ENCODE measurements at regions not wholly inside any gene's neighbourhood (a gene's known extent, or its start where the extent isn't known, plus 50 kb on each side); places are given as distances from the start of the nearest gene placed in this dataset.
"Not testable (repeated sequence)": the region's sequence is repeated elsewhere in the genome, so short reads cannot be mapped to it uniquely, and the experiment has no call there.

DNA sequence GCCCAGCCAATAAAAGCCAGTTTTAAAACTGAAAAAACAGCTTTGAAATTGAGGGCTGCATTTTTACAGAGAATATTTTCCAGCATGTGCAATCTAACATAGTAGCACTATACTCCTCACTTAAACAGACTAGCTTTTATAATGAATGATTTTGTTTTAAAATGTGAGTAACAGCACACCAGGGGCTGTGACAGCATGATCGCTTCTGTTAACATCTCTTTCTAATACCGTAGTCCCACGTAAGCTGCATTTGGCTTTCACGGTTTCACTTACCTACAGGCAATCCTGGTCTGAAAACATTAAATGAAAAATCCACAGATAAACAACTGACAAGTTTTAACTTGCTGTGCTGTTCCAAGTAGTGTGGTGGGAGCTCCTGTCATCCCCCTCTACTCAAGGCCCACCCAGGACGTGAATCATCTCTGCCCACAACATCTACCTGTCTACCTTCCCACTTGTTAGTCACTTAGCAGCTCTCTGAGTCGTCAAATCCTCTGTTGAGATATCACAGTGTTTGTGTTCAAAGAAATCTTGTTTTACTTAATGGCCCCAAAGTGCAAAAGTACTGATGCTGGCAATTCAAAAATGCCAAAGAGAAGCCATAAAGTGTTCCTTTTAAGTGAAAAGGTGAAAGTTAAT, 74.0 kb upstream of the THOC3 start:
- H3K4me3 ChIP-seq (ENCODE audit: low read depth, poor library complexity, severe bottlenecking); intact Hi-C loops (cut with DNase I; ENCODE audit: low total_unique reads): not testable (repeated sequence)
- peak in 1 of 2 donors; percentile 34 for DNase-seq (ENCODE audit: low spot score in 2 of 2)
- 47 to 66% methylated on average over 6 of the region's 6 CpGs for WGBS, 2 donors

DNA sequence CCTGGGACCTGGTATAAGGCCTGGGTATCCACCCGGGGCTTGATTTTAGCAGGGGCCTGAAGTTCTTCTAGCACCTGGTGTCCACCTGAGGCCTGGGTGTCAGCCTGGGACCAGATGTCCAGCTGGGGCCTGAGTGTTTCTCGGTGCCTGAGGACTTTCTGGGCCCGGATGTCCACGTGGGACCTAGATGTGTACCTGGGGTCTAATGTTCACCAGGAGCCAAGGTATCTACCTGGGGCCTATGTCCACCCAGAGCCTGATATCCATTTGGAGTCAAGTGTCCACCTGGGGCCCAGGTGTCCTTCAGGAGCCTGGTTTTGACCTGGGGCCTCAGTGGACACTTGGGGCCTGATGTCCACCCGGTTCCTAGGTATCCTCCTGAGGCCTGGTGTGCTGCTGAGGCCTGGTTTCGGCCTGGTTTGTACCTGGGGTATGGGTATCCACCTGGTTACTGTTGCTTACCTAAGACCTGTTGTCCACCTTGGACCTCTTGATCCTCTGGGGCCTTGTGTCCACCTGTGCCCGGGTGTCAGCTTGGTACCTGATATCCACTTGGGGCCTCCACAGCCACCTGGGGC, 75.2 kb upstream of the THOC3 start:
- DNase-seq (ENCODE audit: low spot score in 2 of 2) = peak in 1 of 2 donors; percentile 82
- WGBS, 2 donors = 80 to 84% methylated on average over 6 to 7 of the region's 7 CpGs
- H3K4me3 ChIP-seq (ENCODE audit: low read depth, poor library complexity, severe bottlenecking); intact Hi-C loops (cut with DNase I; ENCODE audit: low total_unique reads): not testable (repeated sequence)

- intact Hi-C loops (cut with DNase I; ENCODE audit: low total_unique reads); H3K4me3 ChIP-seq (ENCODE audit: low read depth, poor library complexity, severe bottlenecking): not testable (repeated sequence)
- 93 to 97% methylated on average over 3 to 4 of the region's 6 CpGs for WGBS, 2 donors
- peak in 1 of 2 donors; percentile 82 for DNase-seq (ENCODE audit: low spot score in 2 of 2)
These were observed 75.9 kb upstream of the THOC3 start for GRCh38 chr5:176043986-176044385.

GRCh38 chr5:176044431-176044830, 76.3 kb upstream of the THOC3 start:
- intact Hi-C loops (cut with DNase I; ENCODE audit: low total_unique reads) = not testable (repeated sequence)
- WGBS, 2 donors = no CpG with 5 or more reads among the region's 10 CpGs

DNA sequence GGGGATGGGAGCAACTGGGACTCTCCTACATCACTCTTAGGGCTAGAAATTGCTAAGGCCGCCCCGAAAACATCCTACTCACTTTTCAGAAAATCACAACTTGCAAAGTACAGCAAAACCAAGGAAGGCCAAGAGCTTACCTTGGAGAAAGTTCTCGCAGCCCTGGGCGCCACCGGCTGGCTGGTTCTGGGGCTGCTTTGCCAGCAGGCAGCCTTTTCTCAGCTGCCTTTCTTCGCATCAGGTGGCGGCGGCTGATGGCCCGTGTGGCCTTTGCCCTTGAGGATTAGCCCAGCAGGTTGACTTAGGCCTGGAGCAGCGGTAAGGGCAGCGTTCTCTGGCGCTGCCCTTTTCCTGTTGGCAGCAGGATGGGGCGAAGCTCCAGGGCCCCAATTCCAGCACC, 77.3 kb upstream of the THOC3 start:
- WGBS, 2 donors = 100% methylated on average over 4 of the region's 13 CpGs; no CpG with 5 or more reads in 1 of the 2 donors
- intact Hi-C loops (cut with DNase I; ENCODE audit: low total_unique reads); H3K4me3 ChIP-seq (ENCODE audit: low read depth, poor library complexity, severe bottlenecking): not testable (repeated sequence)
- peak in 1 of 2 donors; percentile 23 for DNase-seq (ENCODE audit: low spot score in 2 of 2)

More at GRCh38 chr5:176044431-176044830, 76.3 kb upstream of the THOC3 start:
- peak in 1 of 2 donors; percentile 79 for DNase-seq (ENCODE audit: low spot score in 2 of 2)
- H3K4me3 ChIP-seq (ENCODE audit: low read depth, poor library complexity, severe bottlenecking) = not testable (repeated sequence)

GRCh38 chr5:176048671-176049070, 80.6 kb upstream of the THOC3 start:
- peak in 1 of 2 donors; percentile 61 for DNase-seq (ENCODE audit: low spot score in 2 of 2)
- H3K4me3 ChIP-seq (ENCODE audit: low read depth, poor library complexity, severe bottlenecking); intact Hi-C loops (cut with DNase I; ENCODE audit: low total_unique reads): not testable (repeated sequence)
- WGBS, 2 donors = 76 to 80% methylated on average over 6 of the region's 6 CpGs

GRCh38 chr5:176060472-176061268, 92.6 kb upstream of the THOC3 start:
- no CpG with 5 or more reads among the region's 65 CpGs for WGBS, 2 donors
- intact Hi-C loops (cut with DNase I; ENCODE audit: low total_unique reads); DNase-seq (ENCODE audit: low spot score in 2 of 2); H3K4me3 ChIP-seq (ENCODE audit: low read depth, poor library complexity, severe bottlenecking): not testable (repeated sequence)

GRCh38 chr5:176061269-176061622, 93.1 kb upstream of the THOC3 start:
- intact Hi-C loops (cut with DNase I; ENCODE audit: low total_unique reads); DNase-seq (ENCODE audit: low spot score in 2 of 2); H3K4me3 ChIP-seq (ENCODE audit: low read depth, poor library complexity, severe bottlenecking): not testable (repeated sequence)
- 47% methylated on average over 21 of the region's 30 CpGs for WGBS, 2 donors

- intact Hi-C loops (cut with DNase I; ENCODE audit: low total_unique reads); H3K4me3 ChIP-seq (ENCODE audit: low read depth, poor library complexity, severe bottlenecking); DNase-seq (ENCODE audit: low spot score in 2 of 2): not testable (repeated sequence)
- WGBS, 2 donors = 26 to 59% methylated on average over 8 to 16 of the region's 21 CpGs
These were observed 93.5 kb upstream of the THOC3 start for GRCh38 chr5:176061660-176062059.

DNA sequence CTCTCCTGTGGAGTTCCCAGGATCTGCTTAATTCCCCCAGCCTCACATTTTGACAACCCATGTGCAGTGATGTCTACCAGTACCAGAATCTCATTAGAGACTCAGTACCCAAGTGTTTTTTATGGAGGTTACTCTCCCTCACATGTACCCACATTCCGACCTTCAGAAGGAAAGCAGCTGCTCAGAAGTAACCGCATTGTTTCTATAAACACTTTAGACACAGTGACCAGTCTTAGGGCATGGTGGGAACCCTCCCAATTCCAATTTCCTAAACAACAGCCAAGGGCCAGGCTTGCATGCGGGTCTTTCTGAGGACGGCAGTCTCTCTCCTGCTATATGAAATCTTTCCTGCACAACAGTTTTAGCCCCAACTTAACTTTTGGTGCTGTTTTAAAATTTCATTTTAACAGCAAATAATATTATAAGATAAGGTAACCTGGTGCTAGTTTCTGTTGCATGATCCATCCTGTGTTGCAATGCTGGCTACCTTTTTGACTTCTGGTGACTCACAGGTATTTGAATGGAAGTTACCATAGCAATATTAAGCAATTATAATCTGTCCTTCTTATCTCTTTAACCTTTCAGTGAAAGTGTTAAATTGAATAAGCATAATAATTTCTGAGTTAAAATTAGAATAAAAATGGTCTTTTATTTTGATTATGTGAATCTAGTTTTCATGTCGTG, 98.3 kb upstream of the THOC3 start:
- DNase-seq (ENCODE audit: low spot score in 2 of 2); intact Hi-C loops (cut with DNase I; ENCODE audit: low total_unique reads); H3K4me3 ChIP-seq (ENCODE audit: low read depth, poor library complexity, severe bottlenecking): not testable (repeated sequence)
- 59 to 68% methylated on average over 3 to 4 of the region's 5 CpGs for WGBS, 2 donors

DNA sequence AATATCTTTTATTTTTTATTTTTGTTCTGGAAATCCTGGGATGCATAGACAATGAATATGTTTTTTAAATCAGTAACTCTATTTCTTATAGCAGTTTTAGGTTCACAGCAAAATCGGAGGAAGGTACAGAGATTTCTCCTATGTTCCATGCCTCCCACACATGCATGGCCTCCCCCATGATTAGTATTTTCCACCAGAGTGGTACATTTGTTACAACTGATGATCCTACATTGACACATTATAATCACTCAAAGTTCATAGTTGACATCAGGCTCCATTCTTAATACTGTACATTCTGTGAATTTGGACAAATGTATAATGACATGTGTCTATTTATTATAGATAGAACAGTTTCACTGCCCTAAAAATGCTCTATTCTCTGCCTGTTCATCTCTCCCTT, 99.0 kb upstream of the THOC3 start:
- 69 to 79% methylated on average over 1 of the region's 1 CpG for WGBS, 2 donors
- DNase-seq (ENCODE audit: low spot score in 2 of 2); intact Hi-C loops (cut with DNase I; ENCODE audit: low total_unique reads); H3K4me3 ChIP-seq (ENCODE audit: low read depth, poor library complexity, severe bottlenecking): not testable (repeated sequence)

DNA sequence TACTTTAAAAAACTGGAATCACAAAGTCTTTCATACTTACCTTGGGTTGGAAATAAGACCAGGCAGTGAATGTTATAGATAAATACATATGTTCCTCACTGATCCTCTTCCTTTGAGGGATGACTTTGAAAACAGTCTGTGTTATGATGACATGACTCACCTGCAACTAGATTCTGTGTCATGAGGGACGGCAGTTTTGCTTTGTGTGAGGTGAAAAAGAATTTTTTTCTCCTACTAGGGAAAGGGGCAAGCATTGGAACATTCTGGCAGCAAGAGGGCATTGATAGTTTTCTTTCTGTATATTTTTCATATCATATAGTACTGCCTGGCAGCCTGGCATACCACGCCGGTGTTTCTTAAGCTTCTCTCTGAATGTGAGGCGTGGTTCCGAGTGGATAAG, 99.8 kb upstream of the THOC3 start:
- DNase-seq (ENCODE audit: low spot score in 2 of 2); H3K4me3 ChIP-seq (ENCODE audit: low read depth, poor library complexity, severe bottlenecking); intact Hi-C loops (cut with DNase I; ENCODE audit: low total_unique reads): not testable (repeated sequence)
- WGBS, 2 donors = 76 to 95% methylated on average over 5 of the region's 5 CpGs

DNA sequence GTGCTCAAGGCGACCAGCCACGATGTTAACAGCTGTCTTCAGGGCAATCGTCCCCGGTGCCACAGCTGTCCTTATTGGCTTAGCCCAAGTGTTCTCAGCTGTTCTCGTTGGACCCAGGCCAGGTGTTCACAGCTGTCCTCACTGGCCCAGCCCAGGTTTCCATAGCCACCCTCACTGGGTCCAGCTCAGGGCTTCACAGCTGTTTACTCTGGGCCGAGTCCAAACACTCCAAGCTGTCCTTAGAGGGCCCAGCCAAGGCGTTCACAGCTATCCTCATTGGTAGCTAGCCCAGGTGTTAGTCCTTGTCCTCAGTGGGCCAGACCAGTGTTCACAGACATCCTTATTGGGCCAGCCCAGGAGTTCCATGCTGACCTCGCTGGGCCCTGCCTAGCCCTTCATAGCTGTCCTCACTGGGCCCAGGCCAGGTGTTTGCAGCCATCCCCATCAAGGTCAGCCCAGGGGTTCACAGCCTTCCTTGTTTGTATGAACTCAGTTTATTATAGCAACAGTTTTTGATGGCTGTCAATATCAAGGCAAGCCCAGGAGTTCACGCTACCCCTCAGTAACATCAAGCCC, 106.0 kb upstream of the THOC3 start:
- DNase-seq (ENCODE audit: low spot score in 2 of 2); H3K4me3 ChIP-seq (ENCODE audit: low read depth, poor library complexity, severe bottlenecking); intact Hi-C loops (cut with DNase I; ENCODE audit: low total_unique reads): not testable (repeated sequence)
- WGBS, 2 donors = 83 to 100% methylated on average over 1 of the region's 9 CpGs

DNA sequence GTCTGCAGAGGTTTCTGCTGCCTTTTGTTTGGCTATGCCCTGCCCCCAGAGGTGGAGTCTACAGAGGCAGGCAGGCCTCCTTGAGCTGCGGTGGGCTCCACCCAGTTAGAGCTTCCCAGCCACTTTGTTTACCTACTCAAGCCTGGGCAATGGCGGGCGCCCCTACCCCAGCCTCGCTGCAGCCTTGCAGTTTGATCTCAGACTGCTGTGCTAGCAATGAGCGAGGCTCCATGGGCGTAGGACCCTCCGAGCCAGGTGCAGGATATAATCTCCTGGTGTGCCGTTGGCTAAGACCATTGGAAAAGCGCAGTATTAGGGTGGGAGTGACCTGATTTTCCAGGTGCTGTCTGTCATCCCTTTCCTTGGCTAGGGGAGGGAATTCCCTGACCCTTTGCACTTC, 115.6 kb upstream of the THOC3 start:
- H3K4me3 ChIP-seq (ENCODE audit: low read depth, poor library complexity, severe bottlenecking); DNase-seq (ENCODE audit: low spot score in 2 of 2); intact Hi-C loops (cut with DNase I; ENCODE audit: low total_unique reads): not testable (repeated sequence)
- WGBS, 2 donors = 77 to 95% methylated on average over 6 to 7 of the region's 9 CpGs

Data from lower leg skin (tissue), 3 donors.